ENCODE measurements at regions not wholly inside any gene's neighbourhood (a gene's known extent, or its start where the extent isn't known, plus 50 kb on each side); places are given as distances from the start of the nearest gene placed in this dataset.
"Not testable (repeated sequence)": the region's sequence is repeated elsewhere in the genome, so short reads cannot be mapped to it uniquely, and the experiment has no call there.

DNA sequence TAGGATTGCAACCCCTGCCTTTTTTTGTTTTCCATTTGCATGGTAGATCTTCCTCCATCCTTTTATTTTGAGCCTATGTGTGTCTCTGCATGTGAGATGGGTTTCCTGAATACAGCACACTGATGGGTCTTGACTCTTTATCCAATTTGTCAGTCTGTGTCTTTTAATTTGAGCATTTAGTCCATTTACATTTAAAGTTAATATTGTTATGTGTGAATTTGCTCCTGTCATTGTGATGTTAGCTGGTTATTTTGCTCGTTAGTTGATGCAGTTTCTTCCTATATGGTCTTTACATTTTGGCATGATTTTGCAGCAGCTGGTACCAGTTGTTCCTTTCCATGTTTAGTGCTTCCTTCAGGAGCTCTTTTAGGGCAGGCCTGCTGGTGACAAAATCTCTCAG lies 2003.1 kb upstream of the CDH6 start:
- H3K27ac ChIP-seq (ENCODE audit: low read depth, low read length, poor library complexity, severe bottlenecking); intact Hi-C loops (cut with micrococcal nuclease; ENCODE audit: unreplicated experiment); H3K4me3 ChIP-seq (ENCODE audit: low read depth, low read length, poor library complexity, severe bottlenecking); POLR2A ChIA-PET; H3K9me2 ChIP-seq (ENCODE audit: insufficient read depth, low read length); H3K9me3 ChIP-seq (ENCODE audit: low read length); H3K79me2 ChIP-seq (ENCODE audit: insufficient read depth, low read depth, low read length); H4K20me1 ChIP-seq (ENCODE audit: insufficient read depth, low read length); H3K4me1 ChIP-seq (ENCODE audit: insufficient read depth, low read length, poor library complexity, severe bottlenecking); H3K36me3 ChIP-seq (ENCODE audit: insufficient read depth, low read length); CTCF ChIA-PET (ENCODE audit: unreplicated experiment); H2AFZ ChIP-seq (ENCODE audit: low read length); H3K4me2 ChIP-seq (ENCODE audit: low read length); DNase-seq (ENCODE audit: low spot score); BruUV-seq (replicated peaks): not testable (repeated sequence)

DNA sequence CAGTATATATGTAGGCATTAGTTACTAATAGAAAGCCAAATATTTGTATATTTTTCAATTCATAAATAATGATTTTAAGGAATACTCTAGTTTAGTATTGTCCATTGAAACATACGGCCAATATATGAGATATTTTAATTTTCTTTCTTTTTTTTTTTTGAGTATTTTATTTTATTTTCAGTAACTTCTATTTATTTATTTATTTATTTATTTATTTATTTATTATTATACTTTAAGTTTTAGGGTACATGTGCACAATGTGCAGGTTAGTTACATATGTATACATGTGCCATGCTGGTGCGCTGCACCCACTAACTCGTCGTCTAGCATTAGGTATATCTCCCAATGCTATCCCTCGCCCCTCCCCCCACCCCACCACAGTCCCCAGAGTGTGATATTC lies 2007.1 kb upstream of the CDH6 start:
- CTCF ChIA-PET (ENCODE audit: unreplicated experiment); H3K36me3 ChIP-seq (ENCODE audit: insufficient read depth, low read length); H3K4me1 ChIP-seq (ENCODE audit: insufficient read depth, low read length, poor library complexity, severe bottlenecking); H3K4me2 ChIP-seq (ENCODE audit: low read length); BruUV-seq (replicated peaks); H3K9me2 ChIP-seq (ENCODE audit: insufficient read depth, low read length); H3K27ac ChIP-seq (ENCODE audit: low read depth, low read length, poor library complexity, severe bottlenecking); DNase-seq (ENCODE audit: low spot score); POLR2A ChIA-PET; H4K20me1 ChIP-seq (ENCODE audit: insufficient read depth, low read length); intact Hi-C loops (cut with micrococcal nuclease; ENCODE audit: unreplicated experiment); H3K9me3 ChIP-seq (ENCODE audit: low read length); H2AFZ ChIP-seq (ENCODE audit: low read length); H3K4me3 ChIP-seq (ENCODE audit: low read depth, low read length, poor library complexity, severe bottlenecking); H3K79me2 ChIP-seq (ENCODE audit: insufficient read depth, low read depth, low read length): not testable (repeated sequence)

DNA sequence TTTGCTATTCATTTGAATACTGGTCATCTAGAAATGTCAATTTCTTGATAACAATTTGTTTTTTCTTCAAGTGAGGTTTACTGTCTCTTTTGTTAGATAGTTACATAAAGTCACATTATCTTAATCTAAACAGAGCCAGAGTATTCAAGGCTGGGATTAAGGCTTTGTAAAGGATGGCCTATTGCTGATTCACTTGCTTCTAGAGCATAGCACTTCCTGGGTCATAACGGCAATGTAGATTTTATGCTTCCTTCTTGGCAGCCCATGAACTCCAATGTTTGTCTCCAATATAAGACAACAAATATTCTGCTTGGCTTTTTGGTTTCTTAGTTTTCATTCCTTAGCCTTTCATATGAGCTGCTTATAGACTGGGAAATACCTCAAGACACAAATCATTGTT lies 2007.9 kb upstream of the CDH6 start:
- intact Hi-C loops (cut with micrococcal nuclease; ENCODE audit: unreplicated experiment) = no loop called here
- Histone ChIP-seq H3K9me3 (ENCODE audit: low read length) (no peaks in the 10 kb centered on the region), H4K20me1 (ENCODE audit: insufficient read depth, low read length) (no peaks in the 10 kb centered on the region), H3K4me2 (ENCODE audit: low read length) (no peak overlapping the region), H3K79me2 (ENCODE audit: insufficient read depth, low read depth, low read length) (no peaks in the 10 kb centered on the region), H3K4me1 (ENCODE audit: insufficient read depth, low read length, poor library complexity, severe bottlenecking) (no peaks in the 10 kb centered on the region), H2AFZ (ENCODE audit: low read length) (no peak overlapping the region), H3K9me2 (ENCODE audit: insufficient read depth, low read length) (no peaks in the 10 kb centered on the region), H3K27ac (ENCODE audit: low read depth, low read length, poor library complexity, severe bottlenecking) (no peak overlapping the region), H3K36me3 (ENCODE audit: insufficient read depth, low read length) (no peaks in the 10 kb centered on the region), H3K4me3 (ENCODE audit: low read depth, low read length, poor library complexity, severe bottlenecking) (no peak overlapping the region)
- CTCF ChIA-PET (ENCODE audit: unreplicated experiment) = no interaction called here
- POLR2A ChIA-PET = no interaction called here
- no TSS peak for BruUV-seq (replicated peaks)
- DNase-seq (ENCODE audit: low spot score) = no peak
- TF ChIP-seq EZH2phosphoT487 (IDR thresholded peaks at IDR 0.05; ENCODE audit: borderline replicate concordance, low read depth, low read length) = no peak
- TF ChIP-seq, protein P1, sequence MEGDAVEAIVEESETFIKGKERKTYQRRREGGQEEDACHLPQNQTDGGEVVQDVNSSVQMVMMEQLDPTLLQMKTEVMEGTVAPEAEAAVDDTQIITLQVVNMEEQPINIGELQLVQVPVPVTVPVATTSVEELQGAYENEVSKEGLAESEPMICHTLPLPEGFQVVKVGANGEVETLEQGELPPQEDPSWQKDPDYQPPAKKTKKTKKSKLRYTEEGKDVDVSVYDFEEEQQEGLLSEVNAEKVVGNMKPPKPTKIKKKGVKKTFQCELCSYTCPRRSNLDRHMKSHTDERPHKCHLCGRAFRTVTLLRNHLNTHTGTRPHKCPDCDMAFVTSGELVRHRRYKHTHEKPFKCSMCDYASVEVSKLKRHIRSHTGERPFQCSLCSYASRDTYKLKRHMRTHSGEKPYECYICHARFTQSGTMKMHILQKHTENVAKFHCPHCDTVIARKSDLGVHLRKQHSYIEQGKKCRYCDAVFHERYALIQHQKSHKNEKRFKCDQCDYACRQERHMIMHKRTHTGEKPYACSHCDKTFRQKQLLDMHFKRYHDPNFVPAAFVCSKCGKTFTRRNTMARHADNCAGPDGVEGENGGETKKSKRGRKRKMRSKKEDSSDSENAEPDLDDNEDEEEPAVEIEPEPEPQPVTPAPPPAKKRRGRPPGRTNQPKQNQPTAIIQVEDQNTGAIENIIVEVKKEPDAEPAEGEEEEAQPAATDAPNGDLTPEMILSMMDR (conservative IDR thresholded peaks at IDR 0.05; ENCODE audit: low read length) = no peak

DNA sequence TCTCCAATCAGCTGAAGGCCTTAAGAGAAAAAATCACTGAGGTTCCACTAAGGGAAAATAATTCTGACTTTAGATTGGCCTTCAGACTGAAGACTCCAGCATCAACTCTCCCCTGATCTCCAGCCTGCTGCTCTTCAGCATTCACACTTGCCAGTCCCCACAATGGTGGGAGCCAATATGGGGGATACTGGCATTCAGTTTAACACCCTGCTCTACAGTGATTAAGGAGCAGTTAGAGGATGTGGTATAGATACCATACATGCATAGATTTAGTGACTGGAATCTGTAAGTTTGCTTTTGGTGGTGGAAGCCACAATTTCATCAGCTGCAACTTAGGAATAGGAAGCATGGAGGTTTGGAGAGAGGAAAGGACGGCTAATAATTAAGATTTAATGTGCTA lies 2017.7 kb upstream of the CDH6 start:
- Histone ChIP-seq H3K79me2 (ENCODE audit: insufficient read depth, low read depth, low read length) (no peaks in the 10 kb centered on the region), H2AFZ (ENCODE audit: low read length) (no peak overlapping the region), H3K9me3 (ENCODE audit: low read length) (no peaks in the 10 kb centered on the region), H3K9me2 (ENCODE audit: insufficient read depth, low read length) (no peaks in the 10 kb centered on the region), H3K27ac (ENCODE audit: low read depth, low read length, poor library complexity, severe bottlenecking) (no peak overlapping the region), H3K4me3 (ENCODE audit: low read depth, low read length, poor library complexity, severe bottlenecking) (no peak overlapping the region), H3K4me1 (ENCODE audit: insufficient read depth, low read length, poor library complexity, severe bottlenecking) (no peaks in the 10 kb centered on the region), H3K4me2 (ENCODE audit: low read length) (no peak overlapping the region), H3K36me3 (ENCODE audit: insufficient read depth, low read length) (no peaks in the 10 kb centered on the region), H4K20me1 (ENCODE audit: insufficient read depth, low read length) (no peaks in the 10 kb centered on the region)
- no peak for DNase-seq (ENCODE audit: low spot score)
- TF ChIP-seq, protein P1 (conservative IDR thresholded peaks at IDR 0.05; ENCODE audit: low read length) = no peak
- no peak for TF ChIP-seq EZH2phosphoT487 (IDR thresholded peaks at IDR 0.05; ENCODE audit: borderline replicate concordance, low read depth, low read length)
- ChIA-PET POLR2A (no interaction called here), CTCF (ENCODE audit: unreplicated experiment) (no interaction called here)
- no TSS peak for BruUV-seq (replicated peaks)
- intact Hi-C loops (cut with micrococcal nuclease; ENCODE audit: unreplicated experiment) = no loop called here

Data from OCI-LY7 (cell line).